ENCODE measurements at regions not wholly inside any gene's neighbourhood (a gene's known extent, or its start where the extent isn't known, plus 50 kb on each side); places are given as distances from the start of the nearest gene placed in this dataset.

DNA sequence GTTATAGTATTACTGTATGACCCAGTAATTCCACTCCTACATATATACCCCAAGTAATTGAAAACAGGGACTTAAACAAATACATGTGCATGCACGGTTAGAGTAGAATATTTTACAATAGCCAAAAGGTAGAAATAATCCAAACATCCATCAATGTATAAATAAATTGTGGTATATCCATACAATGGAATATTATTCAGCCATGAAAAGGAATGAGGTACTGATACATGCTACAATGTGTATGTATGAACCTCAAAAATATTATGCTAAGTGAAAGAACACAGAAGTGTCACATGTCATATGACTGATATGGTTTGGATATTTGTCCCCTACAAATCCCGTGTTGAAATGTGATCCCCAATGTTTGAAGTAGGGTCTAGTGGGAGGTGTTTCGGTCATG, 560.8 kb upstream of the LARGE1 start (continued):
- no peak for TF ChIP-seq PLSCR1 (CRISPR knock-in tag; IDR thresholded peaks at IDR 0.05; ENCODE audit: borderline replicate concordance)

- Histone ChIP-seq H3K4me2 (ENCODE audit: low read depth, low read length) (no peak overlapping the region), H3K27me3 (ENCODE audit: control insufficient read depth in 1 of 2, insufficient read depth in 2 of 2, low read length in 2 of 2) (peaks cover 0 to 2% of the 10 kb centered on the region in 2 experiments; a peak in 1 of 5 replicates), H4K20me1 (ENCODE audit: insufficient read depth, low read length) (no peaks in the 10 kb centered on the region), H3K9ac (ENCODE audit: insufficient read depth, low read depth, low read length) (no peak overlapping the region), H3K4me1 (ENCODE audit: insufficient read depth, low read length) (no peaks in the 10 kb centered on the region), H3K36me3 (replicated peaks in 1 of 2; ENCODE audit: control insufficient read depth in 1 of 2, insufficient read depth in 2 of 2, low read length in 2 of 2) (no peaks in the 10 kb centered on the region), H3K4me3 (replicated peaks in 1 of 3; ENCODE audit: insufficient read depth in 1 of 3, low read depth in 2 of 3, low read length in 3 of 3) (no peak overlapping the region), H3K9me3 (ENCODE audit: low read length) (0 out of 2 replicates have a peak, but pooled peaks cover under 1% of the 10 kb centered on the region), H3K79me2 (ENCODE audit: insufficient read depth, low read length) (no peaks in the 10 kb centered on the region), H2AFZ (ENCODE audit: low read length) (no peak overlapping the region), H3K27ac (ENCODE audit: extremely low read length, insufficient read depth, low read length) (no peak overlapping the region)
- in situ Hi-C loops (cut with HindIII; ENCODE audit: extremely low pct_ligation_motif_present, low pct_unique_long_range_greater_than_20kb), result no loop called here
- WGBS (ENCODE audit: low lambda C conversion rate), result 17% methylated on average over 1 of the region's 1 CpG
- FAIRE-seq (no peak), ATAC-seq (no peak), DNase-seq (ENCODE audit: low spot score) (no peak)
- no TSS peak for BruUV-seq (replicated peaks)
- POLR2A ChIA-PET, result no interaction called here
- CTCF ChIA-PET (ENCODE audit: low intra/inter-chr PET ratio, low total read pairs), result no interaction called here
- intact Hi-C loops (cut with micrococcal nuclease; ENCODE audit: unreplicated experiment), result no loop called here
- no peak for TF ChIP-seq ZNF225 (CRISPR knock-in tag; IDR thresholded peaks at IDR 0.05)
- no peak for TF ChIP-seq FUBP1 (CRISPR knock-in tag; IDR thresholded peaks at IDR 0.05; ENCODE audit: borderline replicate concordance)
Measured at GRCh38 chr22:34486381-34486780, 566.1 kb upstream of the LARGE1 start.

DNA sequence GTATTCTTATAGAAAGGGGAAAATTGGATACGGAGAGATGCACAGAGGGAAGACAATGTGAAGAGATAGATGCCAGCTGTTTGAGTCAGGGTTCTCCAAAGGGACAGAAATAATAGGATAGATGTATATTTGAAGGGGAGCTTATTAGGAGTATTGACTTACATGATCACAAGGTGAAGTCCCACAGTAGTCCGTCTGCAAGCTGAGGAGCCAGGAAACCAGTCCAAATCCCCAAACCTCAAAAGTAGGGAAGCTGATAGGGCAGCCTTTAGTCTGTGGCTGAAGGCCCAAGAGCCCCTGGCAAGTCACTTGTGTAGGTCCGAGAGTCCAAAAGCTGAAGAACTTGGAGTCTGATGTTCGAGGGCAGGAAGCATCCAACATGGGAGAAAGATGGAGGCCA, 569.6 kb upstream of the LARGE1 start:
- intact Hi-C loops (cut with micrococcal nuclease; ENCODE audit: unreplicated experiment), result no loop called here
- BruUV-seq (replicated peaks), result no TSS peak
- ATAC-seq (no peak), DNase-seq (ENCODE audit: low spot score) (no peak), FAIRE-seq (no peak)
- 3% methylated on average over 4 of the region's 4 CpGs for WGBS (ENCODE audit: low lambda C conversion rate)
- POLR2A ChIA-PET, result no interaction called here
- Histone ChIP-seq H3K9ac (ENCODE audit: insufficient read depth, low read depth, low read length) (no peak overlapping the region), H3K4me2 (ENCODE audit: low read depth, low read length) (no peak overlapping the region), H4K20me1 (ENCODE audit: insufficient read depth, low read length) (no peaks in the 10 kb centered on the region), H3K4me3 (replicated peaks in 1 of 3; ENCODE audit: insufficient read depth in 1 of 3, low read depth in 2 of 3, low read length in 3 of 3) (no peak overlapping the region), H3K9me3 (ENCODE audit: low read length) (no peaks in the 10 kb centered on the region), H3K79me2 (ENCODE audit: insufficient read depth, low read length) (no peaks in the 10 kb centered on the region), H3K27ac (ENCODE audit: extremely low read length, insufficient read depth, low read length) (no peak overlapping the region), H2AFZ (ENCODE audit: low read length) (no peak overlapping the region), H3K36me3 (replicated peaks in 1 of 2; ENCODE audit: control insufficient read depth in 1 of 2, insufficient read depth in 2 of 2, low read length in 2 of 2) (no peaks in the 10 kb centered on the region), H3K4me1 (ENCODE audit: insufficient read depth, low read length) (no peaks in the 10 kb centered on the region), H3K27me3 (ENCODE audit: control insufficient read depth in 1 of 2, insufficient read depth in 2 of 2, low read length in 2 of 2) (no peaks in the 10 kb centered on the region)
- in situ Hi-C loops (cut with HindIII; ENCODE audit: extremely low pct_ligation_motif_present, low pct_unique_long_range_greater_than_20kb), result no loop called here
- CTCF ChIA-PET (ENCODE audit: low intra/inter-chr PET ratio, low total read pairs), result no interaction called here
- no peak for TF ChIP-seq NR2F6 (IDR thresholded peaks at IDR 0.05)
- no peak for TF ChIP-seq NR2F6 (CRISPR knock-in tag; IDR thresholded peaks at IDR 0.05)
- TF ChIP-seq PHB2 (IDR thresholded peaks at IDR 0.05; ENCODE audit: partially characterized antibody), result no peak
- TF ChIP-seq NKX3-1 (CRISPR knock-in tag; IDR thresholded peaks at IDR 0.05), result no peak
- TF ChIP-seq, protein P1, sequence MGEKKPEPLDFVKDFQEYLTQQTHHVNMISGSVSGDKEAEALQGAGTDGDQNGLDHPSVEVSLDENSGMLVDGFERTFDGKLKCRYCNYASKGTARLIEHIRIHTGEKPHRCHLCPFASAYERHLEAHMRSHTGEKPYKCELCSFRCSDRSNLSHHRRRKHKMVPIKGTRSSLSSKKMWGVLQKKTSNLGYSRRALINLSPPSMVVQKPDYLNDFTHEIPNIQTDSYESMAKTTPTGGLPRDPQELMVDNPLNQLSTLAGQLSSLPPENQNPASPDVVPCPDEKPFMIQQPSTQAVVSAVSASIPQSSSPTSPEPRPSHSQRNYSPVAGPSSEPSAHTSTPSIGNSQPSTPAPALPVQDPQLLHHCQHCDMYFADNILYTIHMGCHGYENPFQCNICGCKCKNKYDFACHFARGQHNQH (CRISPR knock-in tag; IDR thresholded peaks at IDR 0.05), result no peak
- TF ChIP-seq ZNF670 (CRISPR knock-in tag; IDR thresholded peaks at IDR 0.05; ENCODE audit: borderline replicate concordance), result no peak
- TF ChIP-seq ZNF207 (IDR thresholded peaks at IDR 0.05; ENCODE audit: borderline replicate concordance), result no peak
- no peak for TF ChIP-seq KDM2A (CRISPR knock-in tag; IDR thresholded peaks at IDR 0.05; ENCODE audit: borderline replicate concordance, low read depth)
- TF ChIP-seq IKZF1 (IDR thresholded peaks at IDR 0.05), result no peak
- TF ChIP-seq RCOR2 (CRISPR knock-in tag; IDR thresholded peaks at IDR 0.05), result no peak
- TF ChIP-seq BORCS8-MEF2B (CRISPR knock-in tag; IDR thresholded peaks at IDR 0.05), result no peak
- no peak for TF ChIP-seq KLF9 (CRISPR knock-in tag; IDR thresholded peaks at IDR 0.05; ENCODE audit: low read depth)
- TF ChIP-seq RAD21 (CRISPR knock-in tag; IDR thresholded peaks at IDR 0.05), result no peak
- TF ChIP-seq NBN (conservative IDR thresholded peaks at IDR 0.05), result no peak

Data from HepG2 (cell line).